ENCODE measurements at regions not wholly inside any gene's neighbourhood (a gene's known extent, or its start where the extent isn't known, plus 50 kb on each side); places are given as distances from the start of the nearest gene placed in this dataset.
A peak's percentile ranks its signal among the peaks of the same experiment; 100 is the strongest.
"Not testable (repeated sequence)": the region's sequence is repeated elsewhere in the genome, so short reads cannot be mapped to it uniquely, and the experiment has no call there.

GRCh38 chr7:130950741-130951140, 216.7 kb upstream of the KLF14 start:
- no peak for DNase-seq

GRCh38 chr7:130951303-130951975, 217.4 kb upstream of the KLF14 start:
- DNase-seq: no peak

- DNase-seq: no peak
Observed at GRCh38 chr7:130951976-130952876, 218.2 kb upstream of the KLF14 start.

- no peak for DNase-seq
Observed at GRCh38 chr7:130953196-130953595, 219.2 kb upstream of the KLF14 start.

- DNase-seq: no peak
Observed at GRCh38 chr7:130954918-130955564, 221.0 kb upstream of the KLF14 start.

- no peak for DNase-seq
Observed at GRCh38 chr7:130955565-130955919, 221.5 kb upstream of the KLF14 start.

GRCh38 chr7:130956417-130957136, 222.6 kb upstream of the KLF14 start:
- peak; percentile 51 for DNase-seq

GRCh38 chr7:130957137-130957513, 223.1 kb upstream of the KLF14 start:
- DNase-seq: no peak

GRCh38 chr7:130957722-130958435, 223.9 kb upstream of the KLF14 start:
- DNase-seq: not testable (repeated sequence)

GRCh38 chr7:130958846-130959245, 224.8 kb upstream of the KLF14 start:
- DNase-seq: no peak

GRCh38 chr7:130959743-130960207, 225.8 kb upstream of the KLF14 start:
- no peak for DNase-seq

GRCh38 chr7:130960208-130960988, 226.4 kb upstream of the KLF14 start:
- DNase-seq: no peak

GRCh38 chr7:130961128-130961601, 227.2 kb upstream of the KLF14 start:
- DNase-seq: no peak

- no peak for DNase-seq
Observed at GRCh38 chr7:130962109-130962508, 228.1 kb upstream of the KLF14 start.

GRCh38 chr7:130963339-130963738, 229.3 kb upstream of the KLF14 start:
- DNase-seq: no peak

GRCh38 chr7:130965515-130965914, 231.5 kb upstream of the KLF14 start:
- no peak for DNase-seq

GRCh38 chr7:130966246-130967009, 232.4 kb upstream of the KLF14 start:
- DNase-seq: no peak

GRCh38 chr7:130970196-130970595, 236.2 kb upstream of the KLF14 start:
- DNase-seq: no peak

GRCh38 chr7:130970696-130971095, 236.7 kb upstream of the KLF14 start:
- no peak for DNase-seq

- DNase-seq: no peak
Observed at GRCh38 chr7:130971297-130971696, 237.3 kb upstream of the KLF14 start.

- DNase-seq: no peak
Observed at GRCh38 chr7:130972201-130972600, 238.2 kb upstream of the KLF14 start.
